ENCODE measurements at regions not wholly inside any gene's neighbourhood (a gene's known extent, or its start where the extent isn't known, plus 50 kb on each side); places are given as distances from the start of the nearest gene placed in this dataset.

- no peaks in the 10 kb centered on the region for H3K9me3 ChIP-seq
- H3K4me1 ChIP-seq, result no peaks in the 10 kb centered on the region
- intact Hi-C loops (cut with DNase I), result no loop called here
- H3K27ac ChIP-seq, result no peak overlapping the region
- 93 to 99% (median 98%) methylated on average over 4 of the region's 4 CpGs for WGBS, 4 donors
- DNase-seq, result no peak
- TF ChIP-seq CTCF (IDR thresholded peaks at IDR 0.05), result no peak
- TF ChIP-seq POLR2A (IDR thresholded peaks at IDR 0.05), result no peak
- H3K4me3 ChIP-seq, result no peak overlapping the region
- H3K27me3 ChIP-seq, result no peaks in the 10 kb centered on the region
- H3K36me3 ChIP-seq, result no peaks in the 10 kb centered on the region
- no peak for ATAC-seq
Observed at GRCh38 chr18:59760212-59760611, 63.0 kb upstream of the CCBE1 start.

- Histone ChIP-seq H3K4me1 (no peaks in the 10 kb centered on the region), H3K9me3 (no peaks in the 10 kb centered on the region), H3K27me3 (no peaks in the 10 kb centered on the region), H3K36me3 (no peaks in the 10 kb centered on the region), H3K4me3 (no peak overlapping the region), H3K27ac (no peak overlapping the region)
- 68 to 77% (median 75%) methylated on average over 3 of the region's 3 CpGs for WGBS, 4 donors
- DNase-seq (no peak), ATAC-seq (no peak)
- TF ChIP-seq POLR2A (IDR thresholded peaks at IDR 0.05) (no peak), CTCF (IDR thresholded peaks at IDR 0.05) (no peak)
- intact Hi-C loops (cut with DNase I), result no loop called here
Observed at GRCh38 chr18:59758837-59759236, 61.6 kb upstream of the CCBE1 start.

GRCh38 chr18:59758106-59758505, 60.9 kb upstream of the CCBE1 start:
- TF ChIP-seq CTCF (IDR thresholded peaks at IDR 0.05) (no peak), POLR2A (IDR thresholded peaks at IDR 0.05) (no peak)
- intact Hi-C loops (cut with DNase I), result no loop called here
- Histone ChIP-seq H3K4me1 (no peaks in the 10 kb centered on the region), H3K9me3 (no peaks in the 10 kb centered on the region), H3K36me3 (no peaks in the 10 kb centered on the region), H3K4me3 (no peak overlapping the region), H3K27me3 (no peaks in the 10 kb centered on the region), H3K27ac (no peak overlapping the region)
- no peak for ATAC-seq
- 28 to 50% (median 46%) methylated on average over 2 of the region's 2 CpGs for WGBS, 4 donors
- no peak for DNase-seq

- Histone ChIP-seq H3K27me3 (no peaks in the 10 kb centered on the region), H3K27ac (no peak overlapping the region), H3K4me3 (no peak overlapping the region), H3K9me3 (no peaks in the 10 kb centered on the region), H3K4me1 (no peaks in the 10 kb centered on the region), H3K36me3 (no peaks in the 10 kb centered on the region)
- TF ChIP-seq CTCF (IDR thresholded peaks at IDR 0.05) (no peak), POLR2A (IDR thresholded peaks at IDR 0.05) (no peak)
- ATAC-seq (no peak), DNase-seq (no peak)
- WGBS, 4 donors, result 54 to 75% (median 65%) methylated on average over 1 of the region's 1 CpG
- intact Hi-C loops (cut with DNase I), result no loop called here
Observed at GRCh38 chr18:59752666-59753065, 55.4 kb upstream of the CCBE1 start.
